GM23338 (cell line): ENCODE measurements at regions not wholly inside any gene's neighbourhood (a gene's known extent, or its start where the extent isn't known, plus 50 kb on each side); places are given as distances from the start of the nearest gene placed in this dataset.
"Not testable (repeated sequence)": the region's sequence is repeated elsewhere in the genome, so short reads cannot be mapped to it uniquely, and the experiment has no call there.

Experiments
- ATAC-seq: fragments of 200-7000 bp; cut with Tn5 transposase; 3 replicates; pipeline ENCODE4 v1.9.1; 2020
- DNase-seq: peaks from one replicate; pipeline ENCODE4 v3.0.0-alpha.2; 2015; ENCODE audit warnings: low spot score
- H2AFZ ChIP-seq: fragments of 200-600 bp; sonication (generic); 2 replicates; pipeline ENCODE4 v1.8.0; 2016; ENCODE audit warnings: antibody characterized with exemption, mild to moderate bottlenecking, moderate library complexity
- H3F3A ChIP-seq: fragments of 200-600 bp; sonication (generic); replicated peaks from 2 replicates; pipeline ENCODE4 v1.8.0; 2017; ENCODE audit warnings: antibody characterized with exemption, mixed run types, low read depth
- H3K27ac ChIP-seq: fragments of 200-600 bp; sonication (generic); 2 replicates; pipeline ENCODE4 v1.6.1; 2016; ENCODE audit warnings: low read depth
- H3K27me3 ChIP-seq: fragments of 200-600 bp; sonication (generic); 2 replicates; pipeline ENCODE4 v1.8.0; 2016; ENCODE audit warnings: mild to moderate bottlenecking, mixed run types, moderate library complexity; ENCODE audit not compliant: insufficient read depth
- H3K36me3 ChIP-seq: fragments of 200-600 bp; sonication (generic); 2 replicates; pipeline ENCODE4 v1.8.0; 2016; ENCODE audit warnings: mild to moderate bottlenecking; ENCODE audit not compliant: insufficient read depth
- H3K4me1 ChIP-seq: fragments of 200-600 bp; sonication (generic); 2 replicates; pipeline ENCODE4 v1.8.0; 2016; ENCODE audit warnings: mild to moderate bottlenecking, moderate library complexity; ENCODE audit not compliant: insufficient read depth
- H3K4me2 ChIP-seq: fragments of 200-600 bp; sonication (generic); 2 replicates; pipeline ENCODE4 v1.7.1; 2017; ENCODE audit warnings: mixed run types
- H3K4me3 ChIP-seq: fragments of 200-600 bp; sonication (generic); 2 replicates; pipeline ENCODE4 v1.6.1; 2016; ENCODE audit warnings: mixed run types
- H3K79me2 ChIP-seq: fragments of 200-600 bp; sonication (generic); replicated peaks from 2 replicates; pipeline ENCODE4 v1.8.0; 2017; ENCODE audit warnings: mild to moderate bottlenecking; ENCODE audit not compliant: insufficient read depth
- H3K9me2 ChIP-seq: fragments of 200-600 bp; sonication (generic); 2 replicates; pipeline ENCODE4 v1.8.0; 2017; ENCODE audit not compliant: insufficient read depth
- H4K20me1 ChIP-seq: fragments of 200-600 bp; sonication (generic); replicated peaks from 2 replicates; pipeline ENCODE4 v1.8.0; 2017; ENCODE audit warnings: mild to moderate bottlenecking; ENCODE audit not compliant: insufficient read depth
- H3K27ac Mint-ChIP-seq: 2 replicates; pipeline ENCODE4 v1.8.0; 2020; ENCODE audit warnings: inconsistent platforms, mild to moderate bottlenecking, moderate library complexity, mixed read lengths
- H3K27me3 Mint-ChIP-seq: 3 replicates; pipeline ENCODE4 v1.8.0; 2022; ENCODE audit warnings: low read depth, mild to moderate bottlenecking, moderate library complexity, mixed read lengths, inconsistent platforms; ENCODE audit not compliant: insufficient read depth, poor library complexity
- H3K36me3 Mint-ChIP-seq: 3 replicates; pipeline ENCODE4 v1.8.0; 2021; ENCODE audit warnings: low read depth, mild to moderate bottlenecking, inconsistent platforms, moderate library complexity, mixed read lengths
- H3K4me1 Mint-ChIP-seq: 3 replicates; pipeline ENCODE4 v1.8.0; 2020; ENCODE audit warnings: mild to moderate bottlenecking, inconsistent platforms, mixed read lengths
- H3K4me3 Mint-ChIP-seq: 3 replicates; pipeline ENCODE4 v1.8.0; 2021; ENCODE audit warnings: moderate library complexity, mild to moderate bottlenecking, inconsistent platforms, mixed read lengths
- H3K9me3 Mint-ChIP-seq: 3 replicates; pipeline ENCODE4 v1.8.0; 2020; ENCODE audit warnings: moderate library complexity, mild to moderate bottlenecking, inconsistent platforms, mixed read lengths
- CREB1 ChIP-seq: fragments of 250-450 bp; sonication (Bioruptor Pico); IDR thresholded peaks from 2 replicates; pipeline ENCODE4 v1.5.0; 2020; ENCODE audit warnings: low read depth, mild to moderate bottlenecking, moderate library complexity
- EZH2 ChIP-seq: fragments of 200-600 bp; sonication (generic); IDR thresholded peaks from one replicate; pipeline ENCODE4 v1.8.0; 2017; ENCODE audit warnings: antibody characterized with exemption, mild to moderate bottlenecking, low read depth; ENCODE audit not compliant: unreplicated experiment
- JUNB ChIP-seq: IDR thresholded peaks from one replicate; pipeline ENCODE4 v1.6.1; 2016; ENCODE audit warnings: antibody characterized with exemption; ENCODE audit not compliant: unreplicated experiment
- NANOG ChIP-seq: IDR thresholded peaks from 2 replicates; pipeline ENCODE4 v1.6.1; 2016; ENCODE audit warnings: antibody characterized with exemption, borderline replicate concordance
- POLR2AphosphoS5 ChIP-seq: IDR thresholded peaks from 2 replicates; pipeline ENCODE4 v1.6.1; 2016; ENCODE audit warnings: antibody characterized with exemption, low read depth
- STAT1 ChIP-seq: IDR thresholded peaks from one replicate; pipeline ENCODE4 v1.6.1; 2016; ENCODE audit warnings: antibody characterized with exemption; ENCODE audit not compliant: unreplicated experiment
- ZNF114 ChIP-seq: fragments of 250-450 bp; sonication (Bioruptor Pico); IDR thresholded peaks from 2 replicates; pipeline ENCODE4 v1.5.0; 2020; ENCODE audit warnings: mild to moderate bottlenecking, moderate library complexity
- ZNF331 ChIP-seq: fragments of 250-450 bp; sonication (Bioruptor Pico); IDR thresholded peaks from 2 replicates; pipeline ENCODE4 v1.5.0; 2020; ENCODE audit warnings: low read depth, mild to moderate bottlenecking, moderate library complexity
- TF ChIP-seq, protein P1 (sequence below): IDR thresholded peaks from one replicate; pipeline ENCODE4 v1.6.1; 2018; ENCODE audit warnings: antibody characterized with exemption; ENCODE audit not compliant: unreplicated experiment
- TF ChIP-seq, protein P2 (sequence below), 2 experiments: fragments of 200-600 bp in 1 of 2; sonication (generic) in 1 of 2; conservative IDR thresholded peaks; 2 replicates each; pipeline versions ENCODE4 v1.5.1 to v1.6.1; 2016 to 2017; ENCODE audit warnings: antibody characterized with exemption in 2 of 2, low read depth in 2 of 2, mild to moderate bottlenecking in 2 of 2, moderate library complexity in 1 of 2
- TF ChIP-seq, protein P3 (sequence below): fragments of 250-450 bp; sonication (Bioruptor Pico); IDR thresholded peaks from 2 replicates; pipeline ENCODE4 v1.5.0; 2020; ENCODE audit warnings: mild to moderate bottlenecking, moderate library complexity

DNA sequence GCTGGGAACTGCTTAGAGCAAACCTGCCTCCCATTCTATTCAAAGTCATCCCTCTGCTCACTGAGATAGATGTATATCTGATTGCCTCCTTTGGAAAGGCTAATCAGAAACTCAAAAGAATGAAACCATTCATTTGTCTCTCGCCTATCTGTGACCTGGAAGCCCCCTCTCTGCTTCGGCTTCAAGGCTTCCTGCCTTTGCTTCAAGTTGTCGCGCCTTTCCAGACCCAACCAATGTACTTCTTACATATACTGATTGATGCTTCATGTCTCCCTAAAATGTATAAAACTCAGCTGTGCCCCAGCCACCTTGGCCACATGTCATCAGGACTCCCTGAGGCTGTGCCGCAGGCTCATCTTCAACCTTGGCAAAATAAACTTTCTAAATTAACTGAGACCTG, 111.9 kb upstream of the BMP2K start:
- H3K4me1 ChIP-seq = peaks cover 20% of the 10 kb centered on the region
- not testable (repeated sequence) for H3K4me3 Mint-ChIP-seq, H3K27ac Mint-ChIP-seq, H3K27me3 ChIP-seq, H3K36me3 Mint-ChIP-seq, H3K36me3 ChIP-seq, H3K4me3 ChIP-seq, H3K9me2 ChIP-seq, H3F3A ChIP-seq, H3K27me3 Mint-ChIP-seq, DNase-seq, H3K9me3 Mint-ChIP-seq, ATAC-seq, H3K27ac ChIP-seq, H4K20me1 ChIP-seq, H3K79me2 ChIP-seq
- peak overlapping the region; percentile 72 for H2AFZ ChIP-seq
- H3K4me2 ChIP-seq = peak overlapping the region; percentile 34
- peaks cover 26% of the 10 kb centered on the region for H3K4me1 Mint-ChIP-seq

DNA sequence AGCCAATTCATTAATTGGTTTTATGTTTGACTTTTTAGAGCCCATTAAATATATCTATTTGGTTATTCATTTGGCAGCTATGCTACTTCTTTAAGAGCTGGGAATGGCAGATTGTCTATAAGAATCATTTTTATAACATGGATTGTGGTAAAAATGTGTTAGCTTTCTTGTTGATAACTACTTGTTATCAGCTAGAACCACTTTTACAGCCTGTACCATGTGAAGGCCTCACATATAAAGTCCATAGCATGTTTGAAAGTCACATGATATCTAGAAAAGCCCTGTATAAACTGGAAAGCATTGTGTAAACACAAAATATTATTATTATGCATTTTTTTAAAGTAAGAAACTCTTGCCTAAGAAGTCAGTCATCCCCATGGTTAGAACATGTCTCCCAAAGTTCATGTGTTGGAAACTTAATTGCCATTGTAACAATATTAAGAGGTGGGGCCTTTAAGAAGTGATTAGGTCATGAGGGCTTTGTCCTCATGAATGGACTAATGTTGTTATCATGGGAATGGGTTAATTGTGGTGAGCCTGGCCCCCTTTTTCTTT, 110.9 kb upstream of the BMP2K start:
- Mint-ChIP-seq H3K27me3 (peaks cover 3% of the 10 kb centered on the region), H3K36me3 (no peaks in the 10 kb centered on the region), H3K9me3 (no peaks in the 10 kb centered on the region), H3K27ac (no peak overlapping the region), H3K4me1 (peaks cover 28% of the 10 kb centered on the region), H3K4me3 (no peak overlapping the region)
- peaks cover 7% of the 10 kb centered on the region for H3K9me2 ChIP-seq
- no peaks in the 10 kb centered on the region for H3K27me3 ChIP-seq
- H4K20me1 ChIP-seq = no peaks in the 10 kb centered on the region
- DNase-seq (no peak), ATAC-seq (no peak)
- H3K79me2 ChIP-seq = no peaks in the 10 kb centered on the region
- H3K36me3 ChIP-seq = no peaks in the 10 kb centered on the region
- no peaks in the 10 kb centered on the region for H3F3A ChIP-seq
- H3K4me2 ChIP-seq = no peak overlapping the region
- peaks cover 20% of the 10 kb centered on the region for H3K4me1 ChIP-seq
- H3K4me3 ChIP-seq = no peak overlapping the region
- H3K27ac ChIP-seq = no peak overlapping the region
- H2AFZ ChIP-seq = no peak overlapping the region
- TF ChIP-seq, protein P1, sequence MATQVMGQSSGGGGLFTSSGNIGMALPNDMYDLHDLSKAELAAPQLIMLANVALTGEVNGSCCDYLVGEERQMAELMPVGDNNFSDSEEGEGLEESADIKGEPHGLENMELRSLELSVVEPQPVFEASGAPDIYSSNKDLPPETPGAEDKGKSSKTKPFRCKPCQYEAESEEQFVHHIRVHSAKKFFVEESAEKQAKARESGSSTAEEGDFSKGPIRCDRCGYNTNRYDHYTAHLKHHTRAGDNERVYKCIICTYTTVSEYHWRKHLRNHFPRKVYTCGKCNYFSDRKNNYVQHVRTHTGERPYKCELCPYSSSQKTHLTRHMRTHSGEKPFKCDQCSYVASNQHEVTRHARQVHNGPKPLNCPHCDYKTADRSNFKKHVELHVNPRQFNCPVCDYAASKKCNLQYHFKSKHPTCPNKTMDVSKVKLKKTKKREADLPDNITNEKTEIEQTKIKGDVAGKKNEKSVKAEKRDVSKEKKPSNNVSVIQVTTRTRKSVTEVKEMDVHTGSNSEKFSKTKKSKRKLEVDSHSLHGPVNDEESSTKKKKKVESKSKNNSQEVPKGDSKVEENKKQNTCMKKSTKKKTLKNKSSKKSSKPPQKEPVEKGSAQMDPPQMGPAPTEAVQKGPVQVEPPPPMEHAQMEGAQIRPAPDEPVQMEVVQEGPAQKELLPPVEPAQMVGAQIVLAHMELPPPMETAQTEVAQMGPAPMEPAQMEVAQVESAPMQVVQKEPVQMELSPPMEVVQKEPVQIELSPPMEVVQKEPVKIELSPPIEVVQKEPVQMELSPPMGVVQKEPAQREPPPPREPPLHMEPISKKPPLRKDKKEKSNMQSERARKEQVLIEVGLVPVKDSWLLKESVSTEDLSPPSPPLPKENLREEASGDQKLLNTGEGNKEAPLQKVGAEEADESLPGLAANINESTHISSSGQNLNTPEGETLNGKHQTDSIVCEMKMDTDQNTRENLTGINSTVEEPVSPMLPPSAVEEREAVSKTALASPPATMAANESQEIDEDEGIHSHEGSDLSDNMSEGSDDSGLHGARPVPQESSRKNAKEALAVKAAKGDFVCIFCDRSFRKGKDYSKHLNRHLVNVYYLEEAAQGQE = no peak
- TF ChIP-seq EZH2 = no peak
- no peak for TF ChIP-seq JUNB
- TF ChIP-seq, protein P2, sequence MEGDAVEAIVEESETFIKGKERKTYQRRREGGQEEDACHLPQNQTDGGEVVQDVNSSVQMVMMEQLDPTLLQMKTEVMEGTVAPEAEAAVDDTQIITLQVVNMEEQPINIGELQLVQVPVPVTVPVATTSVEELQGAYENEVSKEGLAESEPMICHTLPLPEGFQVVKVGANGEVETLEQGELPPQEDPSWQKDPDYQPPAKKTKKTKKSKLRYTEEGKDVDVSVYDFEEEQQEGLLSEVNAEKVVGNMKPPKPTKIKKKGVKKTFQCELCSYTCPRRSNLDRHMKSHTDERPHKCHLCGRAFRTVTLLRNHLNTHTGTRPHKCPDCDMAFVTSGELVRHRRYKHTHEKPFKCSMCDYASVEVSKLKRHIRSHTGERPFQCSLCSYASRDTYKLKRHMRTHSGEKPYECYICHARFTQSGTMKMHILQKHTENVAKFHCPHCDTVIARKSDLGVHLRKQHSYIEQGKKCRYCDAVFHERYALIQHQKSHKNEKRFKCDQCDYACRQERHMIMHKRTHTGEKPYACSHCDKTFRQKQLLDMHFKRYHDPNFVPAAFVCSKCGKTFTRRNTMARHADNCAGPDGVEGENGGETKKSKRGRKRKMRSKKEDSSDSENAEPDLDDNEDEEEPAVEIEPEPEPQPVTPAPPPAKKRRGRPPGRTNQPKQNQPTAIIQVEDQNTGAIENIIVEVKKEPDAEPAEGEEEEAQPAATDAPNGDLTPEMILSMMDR (conservative IDR thresholded peaks at IDR 0.05; ENCODE audit: low read depth in 2 of 2) = no peak
- TF ChIP-seq STAT1 = no peak
- no peak for TF ChIP-seq NANOG
- no peak for TF ChIP-seq CREB1 (CRISPR knock-in tag)
- TF ChIP-seq ZNF114 = no peak
- TF ChIP-seq ZNF331 (CRISPR knock-in tag) = no peak
- no peak for TF ChIP-seq POLR2AphosphoS5
- TF ChIP-seq, protein P3, sequence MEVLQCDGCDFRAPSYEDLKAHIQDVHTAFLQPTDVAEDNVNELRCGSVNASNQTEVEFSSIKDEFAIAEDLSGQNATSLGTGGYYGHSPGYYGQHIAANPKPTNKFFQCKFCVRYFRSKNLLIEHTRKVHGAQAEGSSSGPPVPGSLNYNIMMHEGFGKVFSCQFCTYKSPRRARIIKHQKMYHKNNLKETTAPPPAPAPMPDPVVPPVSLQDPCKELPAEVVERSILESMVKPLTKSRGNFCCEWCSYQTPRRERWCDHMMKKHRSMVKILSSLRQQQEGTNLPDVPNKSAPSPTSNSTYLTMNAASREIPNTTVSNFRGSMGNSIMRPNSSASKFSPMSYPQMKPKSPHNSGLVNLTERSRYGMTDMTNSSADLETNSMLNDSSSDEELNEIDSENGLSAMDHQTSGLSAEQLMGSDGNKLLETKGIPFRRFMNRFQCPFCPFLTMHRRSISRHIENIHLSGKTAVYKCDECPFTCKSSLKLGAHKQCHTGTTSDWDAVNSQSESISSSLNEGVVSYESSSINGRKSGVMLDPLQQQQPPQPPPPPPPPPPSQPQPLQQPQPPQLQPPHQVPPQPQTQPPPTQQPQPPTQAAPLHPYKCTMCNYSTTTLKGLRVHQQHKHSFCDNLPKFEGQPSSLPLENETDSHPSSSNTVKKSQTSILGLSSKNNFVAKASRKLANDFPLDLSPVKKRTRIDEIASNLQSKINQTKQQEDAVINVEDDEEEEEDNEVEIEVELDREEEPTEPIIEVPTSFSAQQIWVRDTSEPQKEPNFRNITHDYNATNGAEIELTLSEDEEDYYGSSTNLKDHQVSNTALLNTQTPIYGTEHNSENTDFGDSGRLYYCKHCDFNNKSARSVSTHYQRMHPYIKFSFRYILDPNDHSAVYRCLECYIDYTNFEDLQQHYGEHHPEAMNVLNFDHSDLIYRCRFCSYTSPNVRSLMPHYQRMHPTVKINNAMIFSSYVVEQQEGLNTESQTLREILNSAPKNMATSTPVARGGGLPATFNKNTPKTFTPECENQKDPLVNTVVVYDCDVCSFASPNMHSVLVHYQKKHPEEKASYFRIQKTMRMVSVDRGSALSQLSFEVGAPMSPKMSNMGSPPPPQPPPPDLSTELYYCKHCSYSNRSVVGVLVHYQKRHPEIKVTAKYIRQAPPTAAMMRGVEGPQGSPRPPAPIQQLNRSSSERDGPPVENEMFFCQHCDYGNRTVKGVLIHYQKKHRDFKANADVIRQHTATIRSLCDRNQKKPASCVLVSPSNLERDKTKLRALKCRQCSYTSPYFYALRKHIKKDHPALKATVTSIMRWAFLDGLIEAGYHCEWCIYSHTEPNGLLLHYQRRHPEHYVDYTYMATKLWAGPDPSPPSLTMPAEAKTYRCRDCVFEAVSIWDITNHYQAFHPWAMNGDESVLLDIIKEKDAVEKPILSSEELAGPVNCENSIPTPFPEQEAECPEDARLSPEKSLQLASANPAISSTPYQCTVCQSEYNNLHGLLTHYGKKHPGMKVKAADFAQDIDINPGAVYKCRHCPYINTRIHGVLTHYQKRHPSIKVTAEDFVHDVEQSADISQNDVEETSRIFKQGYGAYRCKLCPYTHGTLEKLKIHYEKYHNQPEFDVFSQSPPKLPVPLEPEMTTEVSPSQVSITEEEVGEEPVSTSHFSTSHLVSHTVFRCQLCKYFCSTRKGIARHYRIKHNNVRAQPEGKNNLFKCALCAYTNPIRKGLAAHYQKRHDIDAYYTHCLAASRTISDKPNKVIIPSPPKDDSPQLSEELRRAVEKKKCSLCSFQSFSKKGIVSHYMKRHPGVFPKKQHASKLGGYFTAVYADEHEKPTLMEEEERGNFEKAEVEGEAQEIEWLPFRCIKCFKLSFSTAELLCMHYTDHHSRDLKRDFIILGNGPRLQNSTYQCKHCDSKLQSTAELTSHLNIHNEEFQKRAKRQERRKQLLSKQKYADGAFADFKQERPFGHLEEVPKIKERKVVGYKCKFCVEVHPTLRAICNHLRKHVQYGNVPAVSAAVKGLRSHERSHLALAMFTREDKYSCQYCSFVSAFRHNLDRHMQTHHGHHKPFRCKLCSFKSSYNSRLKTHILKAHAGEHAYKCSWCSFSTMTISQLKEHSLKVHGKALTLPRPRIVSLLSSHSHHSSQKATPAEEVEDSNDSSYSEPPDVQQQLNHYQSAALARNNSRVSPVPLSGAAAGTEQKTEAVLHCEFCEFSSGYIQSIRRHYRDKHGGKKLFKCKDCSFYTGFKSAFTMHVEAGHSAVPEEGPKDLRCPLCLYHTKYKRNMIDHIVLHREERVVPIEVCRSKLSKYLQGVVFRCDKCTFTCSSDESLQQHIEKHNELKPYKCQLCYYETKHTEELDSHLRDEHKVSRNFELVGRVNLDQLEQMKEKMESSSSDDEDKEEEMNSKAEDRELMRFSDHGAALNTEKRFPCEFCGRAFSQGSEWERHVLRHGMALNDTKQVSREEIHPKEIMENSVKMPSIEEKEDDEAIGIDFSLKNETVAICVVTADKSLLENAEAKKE (CRISPR knock-in tag) = no peak
